Natural killer cell (primary cell): ENCODE measurements at regions not wholly inside any gene's neighbourhood (a gene's known extent, or its start where the extent isn't known, plus 50 kb on each side); places are given as distances from the start of the nearest gene placed in this dataset.

ENCODE experiments used
- ATAC-seq, 3 donors: fragments of 150-1000 bp in 2 of 3; fragments of 200-7000 bp in 1 of 3; cut with Tn5 transposase; 1 replicate in 1 of 3; 2 replicates in 2 of 3; pipeline ENCODE4 v1.10.0; 2021; ENCODE audit warnings: mild to moderate bottlenecking in 2 of 3, moderate library complexity in 2 of 3
- DNase-seq, 2 donors: peaks; one replicate each; pipeline versions ENCODE4 v3.0.0 to v3.0.0-alpha.2; 2013 to 2021; ENCODE audit warnings: mixed read lengths in 1 of 2
- H3K27ac ChIP-seq: one replicate; pipeline ENCODE4 v1.5.1; 2013; ENCODE audit warnings: mild to moderate bottlenecking, low read length
- H3K27me3 ChIP-seq: one replicate; pipeline ENCODE4 v1.6.1; 2013; ENCODE audit warnings: low read length; ENCODE audit not compliant: control insufficient read depth, insufficient read depth
- H3K36me3 ChIP-seq: one replicate; pipeline ENCODE4 v1.6.1; 2013; ENCODE audit warnings: low read length; ENCODE audit not compliant: control insufficient read depth, insufficient read depth
- H3K4me1 ChIP-seq: one replicate; pipeline ENCODE4 v1.6.1; 2013; ENCODE audit warnings: low read length; ENCODE audit not compliant: control insufficient read depth, insufficient read depth
- H3K4me3 ChIP-seq: one replicate; pipeline ENCODE4 v1.5.1; 2013; ENCODE audit warnings: low read length
- H3K9me3 ChIP-seq: one replicate; pipeline ENCODE4 v1.6.1; 2013; ENCODE audit warnings: low read length; ENCODE audit not compliant: control insufficient read depth, insufficient read depth
- H3K27ac Mint-ChIP-seq, 2 donors: one replicate each; pipeline ENCODE4 v1.8.0; 2022; ENCODE audit warnings: mild to moderate bottlenecking in 2 of 2, mixed read lengths in 2 of 2, moderate library complexity in 1 of 2
- H3K27me3 Mint-ChIP-seq, 2 donors: one replicate each; pipeline ENCODE4 v1.8.0; 2022; ENCODE audit warnings: low read depth in 2 of 2, mixed read lengths in 2 of 2
- H3K36me3 Mint-ChIP-seq: one replicate; pipeline ENCODE4 v1.8.0; 2022; ENCODE audit warnings: mixed read lengths
- H3K4me1 Mint-ChIP-seq, 2 donors: one replicate each; pipeline ENCODE4 v1.8.0; 2022; ENCODE audit warnings: mixed read lengths in 2 of 2
- H3K4me3 Mint-ChIP-seq: one replicate; pipeline ENCODE4 v1.8.0; 2022; ENCODE audit warnings: mild to moderate bottlenecking, moderate library complexity, mixed read lengths
- H3K9me3 Mint-ChIP-seq, 2 donors: one replicate each; pipeline ENCODE4 v1.8.0; 2022; ENCODE audit warnings: mixed read lengths in 2 of 2
- WGBS: methylation state at CpG from one replicate; pipeline ENCODE4 v1.1.7; 2013; ENCODE audit warnings: missing lambda C conversion rate; ENCODE audit not compliant: insufficient coverage; 5-methylcytosine and 5-hydroxymethylcytosine counted together
- intact Hi-C: fragments of 100-400 bp; cut with micrococcal nuclease; formaldehyde crosslinking; loops from one replicate; pipeline ENCODE4 v1.14.2; 2022
- TF ChIP-seq, protein P1 (sequence below): fragments of 200-600 bp; IDR thresholded peaks from one replicate; pipeline ENCODE4 v1.8.0; 2022; ENCODE audit warnings: antibody characterized with exemption

DNA sequence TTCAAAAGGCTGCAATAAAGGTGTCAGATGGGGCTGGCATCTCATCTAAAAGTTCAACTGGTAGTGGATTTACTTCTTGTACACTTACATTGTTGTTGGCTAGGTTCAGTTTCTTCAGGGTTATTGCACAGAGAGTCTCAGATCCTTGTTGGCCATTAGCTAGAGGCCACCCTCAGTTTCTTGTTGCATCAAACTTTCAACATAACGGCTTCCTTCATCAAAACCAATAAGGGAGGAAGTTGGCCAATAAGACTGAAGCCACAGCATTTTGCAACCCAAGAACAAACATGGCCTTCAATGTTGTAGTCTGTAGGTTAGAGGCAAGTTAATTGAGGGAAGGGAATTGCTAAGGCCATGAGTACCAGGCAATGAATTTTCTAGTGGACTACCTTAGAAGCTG, 218.0 kb downstream of the ZBBX start:
- Histone ChIP-seq H3K4me1 (no peaks in the 10 kb centered on the region), H3K27ac (no peak overlapping the region), H3K9me3 (no peaks in the 10 kb centered on the region), H3K4me3 (no peak overlapping the region), H3K27me3 (no peaks in the 10 kb centered on the region), H3K36me3 (no peaks in the 10 kb centered on the region)
- H3K27me3 Mint-ChIP-seq, result no peaks in the 10 kb centered on the region
- 60% methylated on average over 1 of the region's 1 CpG for WGBS
- no peak overlapping the region for H3K4me3 Mint-ChIP-seq
- H3K4me1 Mint-ChIP-seq, result no peaks in the 10 kb centered on the region
- intact Hi-C loops, result no loop called here
- ATAC-seq (no peak), DNase-seq (no peak)
- H3K27ac Mint-ChIP-seq, result no peak overlapping the region
- no peaks in the 10 kb centered on the region for H3K36me3 Mint-ChIP-seq
- H3K9me3 Mint-ChIP-seq, result peaks cover 5 to 15% of the 10 kb centered on the region in 2 donors
- TF ChIP-seq, protein P1, sequence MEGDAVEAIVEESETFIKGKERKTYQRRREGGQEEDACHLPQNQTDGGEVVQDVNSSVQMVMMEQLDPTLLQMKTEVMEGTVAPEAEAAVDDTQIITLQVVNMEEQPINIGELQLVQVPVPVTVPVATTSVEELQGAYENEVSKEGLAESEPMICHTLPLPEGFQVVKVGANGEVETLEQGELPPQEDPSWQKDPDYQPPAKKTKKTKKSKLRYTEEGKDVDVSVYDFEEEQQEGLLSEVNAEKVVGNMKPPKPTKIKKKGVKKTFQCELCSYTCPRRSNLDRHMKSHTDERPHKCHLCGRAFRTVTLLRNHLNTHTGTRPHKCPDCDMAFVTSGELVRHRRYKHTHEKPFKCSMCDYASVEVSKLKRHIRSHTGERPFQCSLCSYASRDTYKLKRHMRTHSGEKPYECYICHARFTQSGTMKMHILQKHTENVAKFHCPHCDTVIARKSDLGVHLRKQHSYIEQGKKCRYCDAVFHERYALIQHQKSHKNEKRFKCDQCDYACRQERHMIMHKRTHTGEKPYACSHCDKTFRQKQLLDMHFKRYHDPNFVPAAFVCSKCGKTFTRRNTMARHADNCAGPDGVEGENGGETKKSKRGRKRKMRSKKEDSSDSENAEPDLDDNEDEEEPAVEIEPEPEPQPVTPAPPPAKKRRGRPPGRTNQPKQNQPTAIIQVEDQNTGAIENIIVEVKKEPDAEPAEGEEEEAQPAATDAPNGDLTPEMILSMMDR, result no peak

DNA sequence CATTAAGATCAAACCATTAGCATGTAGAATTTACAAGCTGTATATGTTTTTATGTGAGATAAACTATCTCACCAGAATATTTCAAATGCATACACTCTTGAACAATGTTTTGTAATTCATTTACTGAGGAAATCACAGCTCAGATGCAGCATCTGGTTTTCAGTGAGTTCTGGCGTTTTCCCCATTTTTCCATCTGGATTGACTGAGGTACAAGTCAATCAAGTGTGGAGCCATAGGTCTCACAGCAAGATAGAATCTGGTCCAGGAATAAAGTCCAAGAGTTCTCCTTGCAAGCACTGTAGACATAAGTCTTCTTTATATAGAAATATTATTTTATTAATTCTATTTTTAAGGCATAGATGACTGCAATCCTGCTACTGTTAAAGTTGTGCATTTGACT, 219.3 kb downstream of the ZBBX start:
- Histone ChIP-seq H3K27ac (no peak overlapping the region), H3K4me1 (no peaks in the 10 kb centered on the region), H3K36me3 (no peaks in the 10 kb centered on the region), H3K9me3 (no peaks in the 10 kb centered on the region), H3K27me3 (no peaks in the 10 kb centered on the region), H3K4me3 (no peak overlapping the region)
- Mint-ChIP-seq H3K27ac (no peak overlapping the region), H3K27me3 (no peaks in the 10 kb centered on the region), H3K4me3 (no peak overlapping the region), H3K36me3 (no peaks in the 10 kb centered on the region), H3K4me1 (no peaks in the 10 kb centered on the region), H3K9me3 (peaks cover 2 to 15% of the 10 kb centered on the region in 2 donors)
- WGBS, result 84% methylated on average over 1 of the region's 1 CpG
- DNase-seq (no peak), ATAC-seq (no peak)
- TF ChIP-seq, protein P1, result no peak
- intact Hi-C loops, result no loop called here

DNA sequence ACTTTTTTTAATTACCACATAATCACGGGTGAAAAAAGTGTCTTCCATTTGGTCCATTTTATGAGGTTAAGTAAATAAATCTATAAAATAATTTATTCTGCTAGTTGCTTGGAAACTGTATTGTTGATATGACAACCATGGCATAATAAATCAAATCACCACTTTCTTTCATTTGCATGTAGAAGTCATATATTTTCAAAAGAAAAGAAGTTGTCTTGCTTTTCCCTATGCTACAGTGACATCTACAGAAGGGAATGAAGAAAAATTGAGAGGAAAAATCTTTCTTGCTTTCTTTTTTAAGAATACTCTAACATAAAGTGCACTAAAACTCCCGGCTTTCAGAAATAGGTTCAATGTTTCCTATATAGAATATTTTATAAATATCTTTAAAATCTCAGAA, 228.5 kb downstream of the ZBBX start:
- WGBS, result no CpG with 5 or more reads among the region's 2 CpGs

DNA sequence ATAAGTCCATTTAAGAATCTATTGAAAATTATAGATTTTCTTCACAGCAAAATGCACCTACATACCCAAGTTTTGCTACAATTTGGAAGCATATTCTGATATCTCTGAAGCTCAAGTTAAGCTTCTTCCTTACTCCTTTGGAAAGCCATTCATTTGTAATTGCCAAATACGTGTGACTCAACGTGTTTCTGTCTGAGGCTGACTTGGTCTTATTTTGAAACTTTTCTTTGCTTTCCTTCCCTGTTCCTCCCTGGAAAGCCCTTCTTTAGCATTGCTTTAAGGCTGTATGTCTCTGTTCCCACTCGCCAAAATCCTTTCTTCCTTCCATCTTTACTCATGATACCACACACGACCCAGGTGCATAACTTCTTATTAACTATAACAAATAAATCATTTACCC, 232.0 kb downstream of the ZBBX start:
- Histone ChIP-seq H3K27ac (no peak overlapping the region), H3K9me3 (no peaks in the 10 kb centered on the region), H3K4me1 (no peaks in the 10 kb centered on the region), H3K36me3 (no peaks in the 10 kb centered on the region), H3K4me3 (no peak overlapping the region), H3K27me3 (no peaks in the 10 kb centered on the region)
- intact Hi-C loops, result no loop called here
- Mint-ChIP-seq H3K4me3 (no peak overlapping the region), H3K36me3 (no peaks in the 10 kb centered on the region), H3K4me1 (no peaks in the 10 kb centered on the region), H3K9me3 (peaks cover 4 to 9% of the 10 kb centered on the region in 2 donors), H3K27me3 (no peaks in the 10 kb centered on the region), H3K27ac (no peak overlapping the region)
- 74% methylated on average over 4 of the region's 4 CpGs for WGBS
- TF ChIP-seq, protein P1, result no peak
- ATAC-seq (no peak), DNase-seq (no peak)

More for the DNA sequence above, 228.5 kb downstream of the ZBBX start:
- ATAC-seq (no peak), DNase-seq (no peak)
- Histone ChIP-seq H3K27ac (no peak overlapping the region), H3K4me1 (no peaks in the 10 kb centered on the region), H3K9me3 (no peaks in the 10 kb centered on the region), H3K4me3 (no peak overlapping the region), H3K27me3 (no peaks in the 10 kb centered on the region), H3K36me3 (no peaks in the 10 kb centered on the region)
- Mint-ChIP-seq H3K4me1 (no peaks in the 10 kb centered on the region), H3K27me3 (no peaks in the 10 kb centered on the region), H3K9me3 (peaks cover 11 to 12% of the 10 kb centered on the region in 2 donors), H3K27ac (no peak overlapping the region), H3K4me3 (no peak overlapping the region), H3K36me3 (no peaks in the 10 kb centered on the region)
- intact Hi-C loops, result no loop called here
- TF ChIP-seq, protein P1, result no peak
